Adrenal gland (tissue), 9 donors: ENCODE measurements at regions not wholly inside any gene's neighbourhood (a gene's known extent, or its start where the extent isn't known, plus 50 kb on each side); places are given as distances from the start of the nearest gene placed in this dataset.

Experiments used
- DNase-seq, 7 donors: peaks; one replicate each; pipeline ENCODE4 v3.0.0-alpha.2; 2019 to 2020
- H3K27ac ChIP-seq, 5 donors: fragments of 200-600 bp; sonication (generic) in 4 of 5; 1 replicate in 3 of 5; 2 replicates in 2 of 5; pipeline versions ENCODE4 v1.5.1 to v1.8.0; 2016 to 2020; ENCODE audit warnings: mild to moderate bottlenecking in 1 of 5
- H3K27me3 ChIP-seq: fragments of 200-600 bp; 2 replicates; pipeline ENCODE4 v1.8.0; 2021
- H3K36me3 ChIP-seq, 2 donors: fragments of 200-600 bp; replicated peaks in 1 of 2; 1 replicate in 1 of 2; 2 replicates in 1 of 2; pipeline versions ENCODE4 v1.5.1 to v1.8.0; 2018 to 2022
- H3K4me1 ChIP-seq, 2 donors: fragments of 200-600 bp; replicated peaks in 1 of 2; 1 replicate in 1 of 2; 2 replicates in 1 of 2; pipeline versions ENCODE4 v1.5.1 to v1.8.0; 2018 to 2021
- H3K4me3 ChIP-seq, 4 donors: fragments of 200-600 bp; sonication (generic) in 3 of 4; one replicate each; pipeline ENCODE4 v1.5.1; 2016 to 2018
- H3K9me3 ChIP-seq, 3 donors: fragments of 200-600 bp; sonication (generic) in 1 of 3; replicated peaks in 1 of 3; 1 replicate in 2 of 3; 2 replicates in 1 of 3; pipeline versions ENCODE4 v1.5.1 to v1.8.0; 2016 to 2021
- POLR2A ChIP-seq, 2 donors: fragments of 450-650 bp; IDR thresholded peaks; one replicate each; pipeline ENCODE4 v1.6.1; 2017; ENCODE audit warnings: antibody characterized with exemption in 2 of 2, mild to moderate bottlenecking in 2 of 2, moderate library complexity in 1 of 2
- WGBS, 4 donors: extraction: QIAGEN DNeasy Blood & Tissue Kit in 2 of 4; methylation state at CpG; one replicate each; pipeline versions ENCODE4 v1.1.5 to v1.1.7; 2013 to 2017; 5-methylcytosine and 5-hydroxymethylcytosine counted together
- intact Hi-C, 2 donors: fragments of 100-400 bp; cut with DNase I; formaldehyde crosslinking; loops; one replicate each; pipeline versions ENCODE4 v1.14.1 to v1.15.0; 2022 to 2023
- TF ChIP-seq, protein P1 (sequence below), 6 experiments: fragments of 450-650 bp in 4 of 6; fragments of 200-600 bp in 2 of 6; sonication (generic) in 1 of 6; IDR thresholded peaks; 1 replicate in 5 of 6; 2 replicates in 1 of 6; pipeline versions ENCODE4 v1.5.1 to v1.8.0; 2016 to 2021; ENCODE audit warnings: antibody characterized with exemption in 6 of 6, mild to moderate bottlenecking in 2 of 6, moderate library complexity in 1 of 6
- donor health status: healthy with polysubstance abuse.
- donor health status: Bipolar disorder and iron deficiency.
- donor health status: DM: yes; HTN: yes; CAD: no.
- donor health status: DM: no; HTN: no; CAD: no.
- donor health status: DM: no; HTN: no; CAD: no.

DNA sequence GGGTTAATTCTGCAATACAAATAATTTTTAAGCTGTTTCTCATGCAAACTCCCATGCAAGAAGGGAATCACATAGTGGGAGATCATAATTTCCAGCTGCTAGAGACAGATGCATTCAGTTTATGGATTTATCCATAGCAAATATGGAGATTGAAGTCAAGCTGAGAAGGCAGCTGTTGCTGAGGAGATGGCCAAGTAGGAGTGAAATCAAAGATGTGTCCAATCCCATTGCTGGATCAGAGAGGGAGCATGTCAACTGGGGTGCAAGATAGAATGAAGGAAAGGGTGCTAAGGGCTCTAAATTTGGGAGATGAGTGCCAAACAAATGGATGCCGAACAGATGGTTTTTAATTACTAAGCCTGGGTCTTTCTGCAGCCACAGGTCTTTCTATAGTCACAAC lies 504.5 kb downstream of the NFIB start:
- WGBS, 4 donors, result 81 to 88% (median 83%) methylated on average over 1 of the region's 1 CpG
- no peaks in the 10 kb centered on the region for H3K27me3 ChIP-seq
- no peak overlapping the region for H3K27ac ChIP-seq
- no peaks in the 10 kb centered on the region for H3K9me3 ChIP-seq
- no peak overlapping the region for H3K4me3 ChIP-seq
- DNase-seq, result no peak
- no peaks in the 10 kb centered on the region for H3K36me3 ChIP-seq
- no peaks in the 10 kb centered on the region for H3K4me1 ChIP-seq
- intact Hi-C loops, result no loop called here
- no peak for TF ChIP-seq POLR2A (IDR thresholded peaks at IDR 0.05)
- TF ChIP-seq, protein P1, sequence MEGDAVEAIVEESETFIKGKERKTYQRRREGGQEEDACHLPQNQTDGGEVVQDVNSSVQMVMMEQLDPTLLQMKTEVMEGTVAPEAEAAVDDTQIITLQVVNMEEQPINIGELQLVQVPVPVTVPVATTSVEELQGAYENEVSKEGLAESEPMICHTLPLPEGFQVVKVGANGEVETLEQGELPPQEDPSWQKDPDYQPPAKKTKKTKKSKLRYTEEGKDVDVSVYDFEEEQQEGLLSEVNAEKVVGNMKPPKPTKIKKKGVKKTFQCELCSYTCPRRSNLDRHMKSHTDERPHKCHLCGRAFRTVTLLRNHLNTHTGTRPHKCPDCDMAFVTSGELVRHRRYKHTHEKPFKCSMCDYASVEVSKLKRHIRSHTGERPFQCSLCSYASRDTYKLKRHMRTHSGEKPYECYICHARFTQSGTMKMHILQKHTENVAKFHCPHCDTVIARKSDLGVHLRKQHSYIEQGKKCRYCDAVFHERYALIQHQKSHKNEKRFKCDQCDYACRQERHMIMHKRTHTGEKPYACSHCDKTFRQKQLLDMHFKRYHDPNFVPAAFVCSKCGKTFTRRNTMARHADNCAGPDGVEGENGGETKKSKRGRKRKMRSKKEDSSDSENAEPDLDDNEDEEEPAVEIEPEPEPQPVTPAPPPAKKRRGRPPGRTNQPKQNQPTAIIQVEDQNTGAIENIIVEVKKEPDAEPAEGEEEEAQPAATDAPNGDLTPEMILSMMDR (IDR thresholded peaks at IDR 0.05), result no peak

DNA sequence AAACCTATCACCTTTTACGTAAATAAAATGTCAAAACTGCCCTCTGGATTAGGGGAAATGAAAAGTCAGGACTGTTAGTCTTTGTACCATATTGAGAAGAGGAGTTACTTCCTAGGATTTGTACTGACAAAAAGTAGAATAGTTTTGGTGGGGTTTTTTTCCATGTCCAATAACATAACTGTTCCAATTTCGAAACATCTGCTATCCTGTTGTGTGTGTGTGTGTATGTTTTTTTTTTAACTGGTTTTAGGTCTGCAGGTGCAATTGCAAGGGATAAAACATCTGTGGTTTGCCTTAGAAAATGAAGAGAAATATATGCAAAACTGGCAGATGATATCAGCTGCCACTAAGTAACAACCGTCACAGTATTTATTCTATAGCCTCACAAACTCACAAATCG lies 506.8 kb downstream of the NFIB start:
- no peaks in the 10 kb centered on the region for H3K36me3 ChIP-seq
- DNase-seq, result no peak
- H3K27me3 ChIP-seq, result no peaks in the 10 kb centered on the region
- no peaks in the 10 kb centered on the region for H3K4me1 ChIP-seq
- intact Hi-C loops, result no loop called here
- WGBS, 4 donors, result 82 to 88% (median 87%) methylated on average over 4 of the region's 4 CpGs
- H3K27ac ChIP-seq, result no peak overlapping the region
- no peaks in the 10 kb centered on the region for H3K9me3 ChIP-seq
- TF ChIP-seq POLR2A (IDR thresholded peaks at IDR 0.05), result no peak
- TF ChIP-seq, protein P1 (IDR thresholded peaks at IDR 0.05), result no peak
- H3K4me3 ChIP-seq, result no peak overlapping the region

DNA sequence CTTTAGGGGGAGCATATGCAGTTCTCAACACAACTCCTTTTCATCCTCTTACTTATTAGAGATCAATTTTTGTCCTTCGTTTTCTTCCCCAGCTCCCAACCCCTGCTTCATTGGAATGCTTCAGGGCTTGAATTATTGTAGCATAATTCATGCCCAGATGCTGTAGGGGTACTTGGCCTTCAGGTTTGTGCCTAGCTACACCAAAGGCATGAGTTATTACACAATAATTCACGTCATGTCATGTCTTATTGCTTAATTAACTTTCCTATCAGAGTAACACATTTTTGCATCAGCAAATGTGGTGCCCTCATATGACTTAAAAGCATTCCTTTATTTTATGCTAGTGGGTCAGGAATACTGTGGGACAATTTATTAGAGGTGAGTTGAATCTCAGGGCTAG lies 507.2 kb downstream of the NFIB start:
- intact Hi-C loops, result no loop called here
- TF ChIP-seq POLR2A (IDR thresholded peaks at IDR 0.05), result no peak
- TF ChIP-seq, protein P1 (IDR thresholded peaks at IDR 0.05), result no peak
- no peaks in the 10 kb centered on the region for H3K4me1 ChIP-seq
- H3K4me3 ChIP-seq, result no peak overlapping the region
- WGBS, 4 donors, result 50 to 70% (median 59%) methylated on average over 2 of the region's 2 CpGs
- H3K9me3 ChIP-seq, result no peaks in the 10 kb centered on the region
- no peak for DNase-seq
- H3K27me3 ChIP-seq, result no peaks in the 10 kb centered on the region
- no peak overlapping the region for H3K27ac ChIP-seq
- H3K36me3 ChIP-seq, result no peaks in the 10 kb centered on the region

DNA sequence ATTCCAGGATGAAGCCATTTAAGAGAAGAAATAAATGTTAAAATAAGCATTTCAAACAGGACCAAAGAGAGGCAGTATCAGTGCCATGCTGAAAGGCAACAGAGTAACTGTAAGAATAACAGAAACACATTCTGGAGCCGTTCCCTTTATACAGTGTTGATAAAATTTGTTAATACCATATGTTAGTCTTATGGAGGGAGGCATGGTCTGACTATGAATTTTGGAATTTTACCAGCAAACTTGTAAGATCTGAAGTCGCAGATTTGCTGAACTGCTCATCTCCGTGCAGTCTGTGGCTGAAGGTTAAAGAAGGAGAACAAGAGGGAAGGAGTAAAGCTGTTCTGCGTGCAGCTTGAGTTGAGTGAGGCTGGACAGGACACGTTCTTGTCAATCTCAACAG lies 508.4 kb downstream of the NFIB start:
- Histone ChIP-seq H3K27me3 (no peaks in the 10 kb centered on the region), H3K9me3 (no peaks in the 10 kb centered on the region), H3K4me3 (no peak overlapping the region), H3K36me3 (no peaks in the 10 kb centered on the region), H3K4me1 (no peaks in the 10 kb centered on the region), H3K27ac (no peak overlapping the region)
- no peak for DNase-seq
- TF ChIP-seq, protein P1 (IDR thresholded peaks at IDR 0.05), result no peak
- TF ChIP-seq POLR2A (IDR thresholded peaks at IDR 0.05), result no peak
- intact Hi-C loops, result no loop called here
- 58 to 65% (median 62%) methylated on average over 5 of the region's 5 CpGs for WGBS, 4 donors
